ENCODE measurements at regions not wholly inside any gene's neighbourhood (a gene's known extent, or its start where the extent isn't known, plus 50 kb on each side); places are given as distances from the start of the nearest gene placed in this dataset.

- CTCF ChIA-PET, result no interaction called here
- H3K9me3 ChIP-seq (ENCODE audit: control insufficient read depth, insufficient read depth, low read length), result no peaks in the 10 kb centered on the region
- POLR2A ChIA-PET, result no interaction called here
- H3K27ac ChIP-seq (ENCODE audit: low read depth, low read length), result no peak overlapping the region
- TF ChIP-seq CTCF (IDR thresholded peaks at IDR 0.05; ENCODE audit: low read depth, low read length), result no peak
- no peaks in the 10 kb centered on the region for H3K27me3 ChIP-seq (ENCODE audit: control insufficient read depth, insufficient read depth, low read length)
- no peak for DNase-seq (ENCODE audit: low read depth, low spot score)
- no peak overlapping the region for H3K4me3 ChIP-seq (ENCODE audit: low read depth, low read length)
Observed at GRCh38 chr6:121809211-121809610, 373.8 kb downstream of the GJA1 start.

GRCh38 chr6:121810158-121811032 lies 374.9 kb downstream of the GJA1 start:
- ChIA-PET CTCF (interaction anchor here (0.6 kb wide), 1 partner anchor 370 kb away, joined by 3 read pairs; no protein-coding TSS in a partner anchor), POLR2A (interaction anchor here (0.6 to 0.7 kb wide), 3 partner anchors 45 to 1625 kb away, joined by 3 to 4 read pairs (median 4); no protein-coding TSS in a partner anchor)
- no peak for DNase-seq (ENCODE audit: low read depth, low spot score)
- no peaks in the 10 kb centered on the region for H3K9me3 ChIP-seq (ENCODE audit: control insufficient read depth, insufficient read depth, low read length)
- no peak overlapping the region for H3K27ac ChIP-seq (ENCODE audit: low read depth, low read length)
- no peak for TF ChIP-seq CTCF (IDR thresholded peaks at IDR 0.05; ENCODE audit: low read depth, low read length)
- no peak overlapping the region for H3K4me3 ChIP-seq (ENCODE audit: low read depth, low read length)
- no peaks in the 10 kb centered on the region for H3K27me3 ChIP-seq (ENCODE audit: control insufficient read depth, insufficient read depth, low read length)

GRCh38 chr6:121811106-121811505 lies 375.7 kb downstream of the GJA1 start:
- no peaks in the 10 kb centered on the region for H3K27me3 ChIP-seq (ENCODE audit: control insufficient read depth, insufficient read depth, low read length)
- no peaks in the 10 kb centered on the region for H3K9me3 ChIP-seq (ENCODE audit: control insufficient read depth, insufficient read depth, low read length)
- no peak overlapping the region for H3K27ac ChIP-seq (ENCODE audit: low read depth, low read length)
- no peak for DNase-seq (ENCODE audit: low read depth, low spot score)
- ChIA-PET POLR2A (no interaction called here), CTCF (no interaction called here)
- H3K4me3 ChIP-seq (ENCODE audit: low read depth, low read length), result no peak overlapping the region
- TF ChIP-seq CTCF (IDR thresholded peaks at IDR 0.05; ENCODE audit: low read depth, low read length), result no peak

GRCh38 chr6:121816361-121816760 lies 380.9 kb downstream of the GJA1 start:
- no peak overlapping the region for H3K27ac ChIP-seq (ENCODE audit: low read depth, low read length)
- DNase-seq (ENCODE audit: low read depth, low spot score), result no peak
- ChIA-PET POLR2A (interaction anchor here (0.6 kb wide), 1 partner anchor 62 kb away, joined by 9 read pairs; no protein-coding TSS in a partner anchor), CTCF (interaction anchor here (0.6 to 0.8 kb wide), 2 partner anchors 35 to 218 kb away, joined by 3 to 4 read pairs; no protein-coding TSS in a partner anchor)
- H3K9me3 ChIP-seq (ENCODE audit: control insufficient read depth, insufficient read depth, low read length), result peaks cover 6% of the 10 kb centered on the region; the same call in 1 of the 2 replicates
- H3K27me3 ChIP-seq (ENCODE audit: control insufficient read depth, insufficient read depth, low read length), result no peaks in the 10 kb centered on the region
- H3K4me3 ChIP-seq (ENCODE audit: low read depth, low read length), result no peak overlapping the region
- no peak for TF ChIP-seq CTCF (IDR thresholded peaks at IDR 0.05; ENCODE audit: low read depth, low read length)

GRCh38 chr6:121816906-121817540 lies 381.6 kb downstream of the GJA1 start:
- POLR2A ChIA-PET, result no interaction called here

More at GRCh38 chr6:121816906-121817540, 381.6 kb downstream of the GJA1 start:
- H3K27me3 ChIP-seq (ENCODE audit: control insufficient read depth, insufficient read depth, low read length), result no peaks in the 10 kb centered on the region
- no peak for DNase-seq (ENCODE audit: low read depth, low spot score)
- CTCF ChIA-PET, result interaction anchor here (0.6 to 0.8 kb wide), 2 partner anchors 34 to 217 kb away, joined by 3 to 4 read pairs; no protein-coding TSS in a partner anchor
- no peak for TF ChIP-seq CTCF (IDR thresholded peaks at IDR 0.05; ENCODE audit: low read depth, low read length)
- peaks cover 6% of the 10 kb centered on the region; the same call in 1 of the 2 replicates for H3K9me3 ChIP-seq (ENCODE audit: control insufficient read depth, insufficient read depth, low read length)
- H3K27ac ChIP-seq (ENCODE audit: low read depth, low read length), result no peak overlapping the region
- H3K4me3 ChIP-seq (ENCODE audit: low read depth, low read length), result no peak overlapping the region

Measured in AG04450 (cell line).